BLaER1 (cell line): ENCODE measurements at regions not wholly inside any gene's neighbourhood (a gene's known extent, or its start where the extent isn't known, plus 50 kb on each side); places are given as distances from the start of the nearest gene placed in this dataset.
A peak's percentile ranks its signal among the peaks of the same experiment; 100 is the strongest.
"Not testable (repeated sequence)": the region's sequence is repeated elsewhere in the genome, so short reads cannot be mapped to it uniquely, and the experiment has no call there.

Experiments used
- H3K27ac ChIP-seq: shearing (Covaris generic); formaldehyde crosslinking; 2 replicates; pipeline ENCODE4 v1.8.1; 2022
- H3K27me3 ChIP-seq: shearing (Covaris generic); formaldehyde crosslinking; 2 replicates; pipeline ENCODE4 v1.8.1; 2022
- H3K36me3 ChIP-seq: shearing (Covaris generic); formaldehyde crosslinking; 2 replicates; pipeline ENCODE4 v1.8.1; 2022
- H3K4me1 ChIP-seq: shearing (Covaris generic); formaldehyde crosslinking; 2 replicates; pipeline ENCODE4 v1.8.1; 2022
- H3K4me2 ChIP-seq: shearing (Covaris generic); formaldehyde crosslinking; 2 replicates; pipeline ENCODE4 v1.8.1; 2022
- H3K4me3 ChIP-seq: shearing (Covaris generic); formaldehyde crosslinking; 2 replicates; pipeline ENCODE4 v1.8.1; 2022
- H3K9ac ChIP-seq: shearing (Covaris generic); formaldehyde crosslinking; 2 replicates; pipeline ENCODE4 v1.8.1; 2022
- H3K9me3 ChIP-seq: shearing (Covaris generic); formaldehyde crosslinking; 2 replicates; pipeline ENCODE4 v1.8.1; 2022
- H4K20me1 ChIP-seq: shearing (Covaris generic); formaldehyde crosslinking; 2 replicates; pipeline ENCODE4 v1.8.1; 2022
- Cebpa-rat ChIP-seq: shearing (Covaris generic); IDR thresholded peaks from 2 replicates; pipeline ENCODE4 v1.8.1; 2022

- no peak overlapping the region for H3K27ac ChIP-seq
- H3K4me1 ChIP-seq, result no peaks in the 10 kb centered on the region
- H4K20me1 ChIP-seq, result no peaks in the 10 kb centered on the region
- no peaks in the 10 kb centered on the region for H3K36me3 ChIP-seq
- H3K27me3 ChIP-seq, result no peaks in the 10 kb centered on the region
- no peak for TF ChIP-seq Cebpa-rat
- no peaks in the 10 kb centered on the region for H3K9me3 ChIP-seq
- H3K4me3 ChIP-seq, result no peak overlapping the region
- H3K4me2 ChIP-seq, result no peak overlapping the region
- no peak overlapping the region for H3K9ac ChIP-seq
Observed at GRCh38 chr13:79987323-79987722, 353.6 kb downstream of the SPRY2 start.

DNA sequence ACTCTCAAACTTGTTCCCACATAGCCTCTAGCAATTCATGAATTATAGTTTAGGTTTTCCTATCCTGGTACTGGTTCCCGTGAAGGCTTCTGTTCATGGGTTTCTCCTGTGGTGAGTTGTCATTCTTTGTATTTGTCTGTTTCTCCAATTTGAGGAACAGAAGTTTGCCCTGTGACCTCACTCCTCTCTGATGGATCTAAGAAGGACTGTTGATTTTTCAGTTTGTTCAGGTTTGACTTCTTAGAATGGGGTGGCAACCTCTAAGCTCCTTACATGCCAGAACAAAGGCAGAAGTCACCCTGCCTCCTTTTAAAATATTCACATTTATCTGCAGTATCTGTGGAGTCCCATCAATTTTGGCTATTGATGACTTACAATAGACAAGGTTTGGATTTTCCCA lies 354.0 kb downstream of the SPRY2 start:
- no peaks in the 10 kb centered on the region for H3K4me1 ChIP-seq
- no peak for TF ChIP-seq Cebpa-rat
- no peak overlapping the region for H3K4me2 ChIP-seq
- no peak overlapping the region for H3K27ac ChIP-seq
- no peaks in the 10 kb centered on the region for H3K27me3 ChIP-seq
- H3K36me3 ChIP-seq, result no peaks in the 10 kb centered on the region
- no peaks in the 10 kb centered on the region for H4K20me1 ChIP-seq
- H3K4me3 ChIP-seq, result no peak overlapping the region
- no peaks in the 10 kb centered on the region for H3K9me3 ChIP-seq
- no peak overlapping the region for H3K9ac ChIP-seq

DNA sequence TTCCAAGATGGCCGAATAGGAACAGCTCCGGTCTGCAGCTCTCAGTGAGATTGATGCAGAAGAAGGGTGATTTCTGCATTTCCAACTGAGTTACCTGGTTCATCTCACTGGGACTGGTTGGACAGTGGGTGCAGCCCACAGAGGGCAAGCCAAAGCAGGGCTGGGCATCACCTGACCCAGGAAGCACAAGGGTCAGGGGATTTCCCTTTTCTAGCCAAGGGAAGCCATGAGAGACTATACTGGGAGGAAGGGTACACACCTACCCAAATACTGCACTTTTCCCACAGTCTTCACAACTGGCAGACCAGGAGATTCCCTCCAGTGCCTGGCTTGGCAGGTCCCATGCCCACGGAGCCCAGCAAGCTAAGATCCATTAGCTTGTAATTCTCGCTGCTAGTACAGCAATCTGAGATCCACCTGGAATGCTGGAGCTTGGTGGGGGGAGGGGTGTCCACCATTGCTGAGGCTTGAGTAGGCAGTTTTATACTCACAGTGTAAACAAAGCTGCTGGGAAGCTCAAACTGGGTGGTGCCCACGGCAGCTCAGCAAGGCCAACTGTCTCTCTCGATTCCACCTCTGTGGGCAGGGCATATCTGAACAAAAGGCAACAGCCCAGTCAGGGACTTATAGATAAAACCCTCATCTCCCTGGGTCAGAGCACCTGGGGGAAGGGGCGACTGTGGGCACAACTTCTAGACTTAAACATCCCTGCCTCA lies 365.8 kb downstream of the SPRY2 start:
- H3K9me3 ChIP-seq, result peaks cover 29% of the 10 kb centered on the region
- not testable (repeated sequence) for H3K36me3 ChIP-seq, H3K4me3 ChIP-seq, H3K27me3 ChIP-seq, H3K27ac ChIP-seq, H3K4me1 ChIP-seq, H3K4me2 ChIP-seq, H3K9ac ChIP-seq, H4K20me1 ChIP-seq

- Histone ChIP-seq H3K4me1 (0 out of 2 replicates have a peak, but pooled peaks cover 4% of the 10 kb centered on the region), H3K9ac (no peak overlapping the region), H3K27ac (no peak overlapping the region), H3K4me3 (no peak overlapping the region), H3K27me3 (no peaks in the 10 kb centered on the region), H4K20me1 (no peaks in the 10 kb centered on the region), H3K36me3 (no peaks in the 10 kb centered on the region), H3K9me3 (peaks cover 29% of the 10 kb centered on the region), H3K4me2 (peak overlapping the region; percentile 23; the same call in 1 of the 2 replicates)
- TF ChIP-seq Cebpa-rat, result no peak
Observed at GRCh38 chr13:79973533-79973963, 367.4 kb downstream of the SPRY2 start.

DNA sequence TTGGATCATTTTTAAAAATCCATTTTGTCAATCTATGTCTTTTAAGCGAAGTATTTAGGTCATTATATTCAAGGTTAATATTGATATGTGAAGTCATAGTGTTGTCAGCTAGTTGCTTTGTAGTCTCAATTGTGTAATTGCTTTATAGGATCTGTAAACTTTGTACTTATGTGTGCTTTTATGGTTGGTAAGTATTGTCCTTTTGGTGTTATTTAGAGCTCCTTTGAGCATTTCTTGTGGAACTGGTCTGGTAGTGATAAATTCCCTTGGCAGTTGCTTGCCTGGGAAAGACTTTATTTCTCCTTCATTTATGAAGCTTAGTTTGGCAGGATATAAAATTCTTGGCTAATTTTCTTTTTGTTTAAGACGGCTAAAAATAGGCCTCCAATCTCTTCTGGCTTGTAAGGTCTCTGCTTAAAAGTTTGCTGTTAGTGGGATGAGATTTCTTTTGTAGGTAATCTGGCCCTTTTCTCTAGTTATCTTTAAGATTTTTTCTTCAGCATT lies 368.8 kb downstream of the SPRY2 start:
- Histone ChIP-seq H3K4me1 (0 out of 2 replicates have a peak, but pooled peaks cover 4% of the 10 kb centered on the region), H3K9me3 (peaks cover 29% of the 10 kb centered on the region), H3K27me3 (no peaks in the 10 kb centered on the region), H3K4me3 (no peak overlapping the region), H4K20me1 (no peaks in the 10 kb centered on the region), H3K36me3 (no peaks in the 10 kb centered on the region), H3K4me2 (no peak overlapping the region), H3K9ac (no peak overlapping the region), H3K27ac (no peak overlapping the region)
- TF ChIP-seq Cebpa-rat, result no peak

GRCh38 chr13:79966493-79966895 lies 374.4 kb downstream of the SPRY2 start:
- Histone ChIP-seq H3K36me3 (no peaks in the 10 kb centered on the region), H4K20me1 (no peaks in the 10 kb centered on the region), H3K4me2 (no peak overlapping the region), H3K27ac (no peak overlapping the region), H3K4me3 (no peak overlapping the region), H3K27me3 (no peaks in the 10 kb centered on the region), H3K4me1 (no peaks in the 10 kb centered on the region), H3K9me3 (no peaks in the 10 kb centered on the region), H3K9ac (no peak overlapping the region)
- no peak for TF ChIP-seq Cebpa-rat

GRCh38 chr13:79966059-79966458 lies 374.9 kb downstream of the SPRY2 start:
- H3K9me3 ChIP-seq, result no peaks in the 10 kb centered on the region
- TF ChIP-seq Cebpa-rat, result peak; percentile 31; the same call in 1 of the 2 replicates
- H3K27me3 ChIP-seq, result no peaks in the 10 kb centered on the region
- H3K27ac ChIP-seq, result no peak overlapping the region
- H4K20me1 ChIP-seq, result no peaks in the 10 kb centered on the region
- no peaks in the 10 kb centered on the region for H3K4me1 ChIP-seq
- no peak overlapping the region for H3K9ac ChIP-seq
- no peak overlapping the region for H3K4me3 ChIP-seq
- H3K36me3 ChIP-seq, result no peaks in the 10 kb centered on the region
- no peak overlapping the region for H3K4me2 ChIP-seq

- H3K9ac ChIP-seq, result no peak overlapping the region
- H3K36me3 ChIP-seq, result no peaks in the 10 kb centered on the region
- no peak overlapping the region for H3K27ac ChIP-seq
- no peaks in the 10 kb centered on the region for H4K20me1 ChIP-seq
- H3K4me3 ChIP-seq, result no peak overlapping the region
- no peaks in the 10 kb centered on the region for H3K4me1 ChIP-seq
- no peak for TF ChIP-seq Cebpa-rat
- H3K9me3 ChIP-seq, result peaks cover 5% of the 10 kb centered on the region; the same call in 1 of the 2 replicates
- no peak overlapping the region for H3K4me2 ChIP-seq
- no peaks in the 10 kb centered on the region for H3K27me3 ChIP-seq
Observed at GRCh38 chr13:79946556-79946955, 394.4 kb downstream of the SPRY2 start.

DNA sequence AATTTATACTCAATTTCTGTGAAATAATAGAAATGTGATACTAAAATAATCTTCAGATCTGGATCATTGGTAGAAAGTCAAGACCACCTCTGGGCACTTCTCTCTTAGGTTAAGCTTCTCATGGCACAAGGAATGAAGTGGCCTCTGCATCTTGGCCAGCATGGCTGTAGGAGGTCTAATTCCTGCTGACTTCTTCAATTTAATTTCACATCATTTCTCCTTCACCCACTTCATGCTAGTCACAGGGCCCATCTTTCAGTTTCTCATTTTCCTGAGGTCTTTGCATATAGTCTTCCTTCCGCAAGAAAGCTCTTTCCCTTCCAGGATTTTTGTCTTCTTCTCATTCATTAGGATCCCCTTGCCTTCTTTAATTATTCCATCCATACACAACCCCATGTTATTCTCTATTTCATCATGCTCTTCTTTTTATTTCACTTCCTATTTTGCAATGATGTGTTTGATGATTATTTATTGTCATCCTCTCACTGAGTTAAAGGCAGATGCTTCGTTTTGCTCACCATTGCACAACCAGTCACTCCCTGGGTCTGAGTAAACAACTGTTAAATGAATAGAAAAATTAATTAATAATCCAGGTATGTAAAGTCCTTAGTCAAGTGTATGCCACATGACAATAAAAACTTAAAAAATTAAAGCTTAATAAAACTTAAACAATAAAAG lies 397.4 kb downstream of the SPRY2 start:
- no peaks in the 10 kb centered on the region for H3K36me3 ChIP-seq
- no peak overlapping the region for H3K4me3 ChIP-seq
- H3K9me3 ChIP-seq, result peaks cover 5% of the 10 kb centered on the region; the same call in 1 of the 2 replicates
- TF ChIP-seq Cebpa-rat, result no peak
- H3K4me2 ChIP-seq, result no peak overlapping the region
- H3K27me3 ChIP-seq, result no peaks in the 10 kb centered on the region
- no peaks in the 10 kb centered on the region for H3K4me1 ChIP-seq
- no peaks in the 10 kb centered on the region for H4K20me1 ChIP-seq
- H3K9ac ChIP-seq, result no peak overlapping the region
- no peak overlapping the region for H3K27ac ChIP-seq

GRCh38 chr13:79941752-79942151 lies 399.2 kb downstream of the SPRY2 start:
- no peak overlapping the region for H3K9ac ChIP-seq
- no peak for TF ChIP-seq Cebpa-rat

More at GRCh38 chr13:79941752-79942151, 399.2 kb downstream of the SPRY2 start:
- Histone ChIP-seq H3K4me2 (no peak overlapping the region), H3K27ac (no peak overlapping the region), H3K27me3 (no peaks in the 10 kb centered on the region), H3K4me3 (no peak overlapping the region), H3K9me3 (no peaks in the 10 kb centered on the region), H3K4me1 (no peaks in the 10 kb centered on the region), H4K20me1 (no peaks in the 10 kb centered on the region), H3K36me3 (no peaks in the 10 kb centered on the region)
